AG10803 (cell line): ENCODE measurements at regions not wholly inside any gene's neighbourhood (a gene's known extent, or its start where the extent isn't known, plus 50 kb on each side); places are given as distances from the start of the nearest gene placed in this dataset.

Experiments
- DNase-seq: peaks from one replicate; pipeline ENCODE4 v3.0.0; 2010; ENCODE audit warnings: low read depth
- H3K4me3 ChIP-seq: 2 replicates; pipeline ENCODE4 v1.5.1; 2011; ENCODE audit warnings: mild to moderate bottlenecking, low read length, control low read depth
- TF ChIP-seq, protein P1 (sequence below): conservative IDR thresholded peaks from 2 replicates; pipeline ENCODE4 v1.5.1; 2011; ENCODE audit warnings: mild to moderate bottlenecking, low read length, control low read depth, inconsistent platforms

DNA sequence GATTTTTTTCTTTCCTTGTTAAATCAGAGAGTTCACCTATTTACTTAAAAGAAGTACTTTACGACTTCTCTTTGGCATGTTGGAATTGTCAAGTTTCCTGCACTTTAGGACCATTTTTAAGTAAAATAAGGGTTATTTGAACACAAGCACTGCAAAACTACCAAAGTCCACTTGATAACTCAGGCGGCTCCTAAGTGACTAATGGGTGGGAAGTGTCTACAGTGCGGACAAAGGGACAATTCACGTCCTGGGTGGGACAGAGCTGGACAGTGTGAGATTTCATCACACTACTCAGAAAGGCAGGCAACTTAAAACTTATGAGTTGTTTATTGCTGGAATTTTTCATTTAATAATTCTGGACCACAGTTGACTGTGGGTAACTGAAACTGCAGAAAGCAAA is 590.2 kb upstream of the UBE2E2 start:
- H3K4me3 ChIP-seq, result no peak overlapping the region
- TF ChIP-seq, protein P1, sequence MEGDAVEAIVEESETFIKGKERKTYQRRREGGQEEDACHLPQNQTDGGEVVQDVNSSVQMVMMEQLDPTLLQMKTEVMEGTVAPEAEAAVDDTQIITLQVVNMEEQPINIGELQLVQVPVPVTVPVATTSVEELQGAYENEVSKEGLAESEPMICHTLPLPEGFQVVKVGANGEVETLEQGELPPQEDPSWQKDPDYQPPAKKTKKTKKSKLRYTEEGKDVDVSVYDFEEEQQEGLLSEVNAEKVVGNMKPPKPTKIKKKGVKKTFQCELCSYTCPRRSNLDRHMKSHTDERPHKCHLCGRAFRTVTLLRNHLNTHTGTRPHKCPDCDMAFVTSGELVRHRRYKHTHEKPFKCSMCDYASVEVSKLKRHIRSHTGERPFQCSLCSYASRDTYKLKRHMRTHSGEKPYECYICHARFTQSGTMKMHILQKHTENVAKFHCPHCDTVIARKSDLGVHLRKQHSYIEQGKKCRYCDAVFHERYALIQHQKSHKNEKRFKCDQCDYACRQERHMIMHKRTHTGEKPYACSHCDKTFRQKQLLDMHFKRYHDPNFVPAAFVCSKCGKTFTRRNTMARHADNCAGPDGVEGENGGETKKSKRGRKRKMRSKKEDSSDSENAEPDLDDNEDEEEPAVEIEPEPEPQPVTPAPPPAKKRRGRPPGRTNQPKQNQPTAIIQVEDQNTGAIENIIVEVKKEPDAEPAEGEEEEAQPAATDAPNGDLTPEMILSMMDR, result no peak
- DNase-seq, result no peak

DNA sequence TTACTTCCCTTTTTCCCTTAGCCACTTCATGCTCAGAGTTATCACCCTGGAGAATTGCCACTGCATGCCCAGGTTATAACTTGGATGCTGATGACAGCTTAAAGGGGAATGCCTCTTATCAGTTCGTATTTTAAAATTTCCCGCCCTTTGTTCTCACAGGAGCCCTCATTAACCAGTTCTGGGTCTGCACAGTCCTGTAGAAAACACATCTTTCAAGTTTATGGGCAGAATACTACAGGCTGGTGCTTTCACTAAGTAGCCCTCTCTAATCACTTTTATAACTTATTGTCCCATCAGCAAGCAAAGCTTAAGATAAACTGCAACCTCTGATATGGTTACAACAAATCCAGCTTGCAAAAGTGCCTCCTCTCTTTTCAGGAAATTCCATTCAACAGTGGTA is 587.3 kb upstream of the UBE2E2 start:
- no peak overlapping the region for H3K4me3 ChIP-seq
- no peak for DNase-seq
- TF ChIP-seq, protein P1, result no peak

GRCh38 chr3:22617372-22617771 is 585.8 kb upstream of the UBE2E2 start:
- TF ChIP-seq, protein P1, result no peak
- no peak overlapping the region for H3K4me3 ChIP-seq
- DNase-seq, result no peak

DNA sequence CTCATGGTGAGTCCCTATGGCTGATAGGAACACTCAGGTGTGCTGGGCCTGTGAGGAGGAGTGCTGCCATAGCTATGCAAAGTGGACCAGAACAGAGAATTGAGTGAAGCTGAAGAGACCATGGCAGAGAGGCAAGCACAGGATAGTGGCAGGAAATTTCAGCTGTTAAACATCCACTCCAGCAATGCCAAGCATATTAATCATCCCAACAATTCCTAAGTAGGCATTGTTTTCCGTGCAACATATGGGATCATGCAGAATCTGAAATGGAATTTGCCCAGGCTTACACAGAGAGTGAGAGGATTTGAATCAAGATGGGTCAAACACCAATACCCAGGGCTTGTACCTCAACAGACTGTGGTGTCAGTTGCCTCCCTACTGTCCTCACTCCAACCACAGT is 582.6 kb upstream of the UBE2E2 start:
- no peak overlapping the region for H3K4me3 ChIP-seq
- no peak for DNase-seq
- TF ChIP-seq, protein P1, result no peak

- TF ChIP-seq, protein P1, result no peak
- H3K4me3 ChIP-seq, result no peak overlapping the region
- DNase-seq, result no peak
Observed at GRCh38 chr3:22621205-22621809, 581.8 kb upstream of the UBE2E2 start.

GRCh38 chr3:22627993-22628499 is 575.1 kb upstream of the UBE2E2 start:
- TF ChIP-seq, protein P1, result no peak
- H3K4me3 ChIP-seq, result no peak overlapping the region
- DNase-seq, result no peak

- no peak for DNase-seq
- TF ChIP-seq, protein P1, result no peak
- H3K4me3 ChIP-seq, result no peak overlapping the region
Observed at GRCh38 chr3:22632536-22632935, 570.6 kb upstream of the UBE2E2 start.
